22Rv1 (cell line): ENCODE measurements at regions not wholly inside any gene's neighbourhood (a gene's known extent, or its start where the extent isn't known, plus 50 kb on each side); places are given as distances from the start of the nearest gene placed in this dataset.

Experiments used
- CTCF ChIP-seq: fragments of 450-650 bp; IDR thresholded peaks from 2 replicates; pipeline ENCODE4 v1.5.1; 2017; ENCODE audit warnings: mild to moderate bottlenecking
- ZFX ChIP-seq: fragments of 450-650 bp; IDR thresholded peaks from 2 replicates; pipeline ENCODE4 v1.6.1; 2017; ENCODE audit warnings: antibody characterized with exemption, borderline replicate concordance

GRCh38 chr9:126173929-126174328 is 152.7 kb upstream of the MVB12B start:
- TF ChIP-seq CTCF, result no peak
- no peak for TF ChIP-seq ZFX
